Smooth muscle cell (in vitro differentiated cells): ENCODE measurements at regions not wholly inside any gene's neighbourhood (a gene's known extent, or its start where the extent isn't known, plus 50 kb on each side); places are given as distances from the start of the nearest gene placed in this dataset.
A peak's percentile ranks its signal among the peaks of the same experiment; 100 is the strongest.

Experiments used
- DNase-seq: peaks from one replicate; lab custom pipeline; 2025; ENCODE audit not compliant: unreplicated experiment; lab: John Stamatoyannopoulos, UW
- H2AFZ ChIP-seq: fragments of 200-600 bp; sonication (generic); 2 replicates; pipeline ENCODE4 v1.6.0; 2016; ENCODE audit warnings: antibody characterized with exemption, low read depth, mild to moderate bottlenecking
- H3F3A ChIP-seq: fragments of 200-600 bp; sonication (generic); 2 replicates; pipeline ENCODE4 v1.6.0; 2017; ENCODE audit warnings: antibody characterized with exemption, low read depth
- H3K27ac ChIP-seq: fragments of 200-600 bp; sonication (generic); 2 replicates; pipeline ENCODE4 v1.5.1; 2016; ENCODE audit warnings: low read depth, mild to moderate bottlenecking
- H3K27me3 ChIP-seq: fragments of 200-600 bp; sonication (generic); 2 replicates; pipeline ENCODE4 v1.6.1; 2016; ENCODE audit warnings: low read depth, mild to moderate bottlenecking
- H3K36me3 ChIP-seq: fragments of 200-600 bp; sonication (generic); 2 replicates; pipeline ENCODE4 v1.5.1; 2016; ENCODE audit warnings: low read depth
- H3K4me1 ChIP-seq: fragments of 200-600 bp; sonication (generic); 2 replicates; pipeline ENCODE4 v1.5.1; 2016; ENCODE audit warnings: low read depth
- H3K4me2 ChIP-seq: fragments of 200-600 bp; sonication (generic); 2 replicates; pipeline ENCODE4 v1.6.0; 2016; ENCODE audit warnings: mild to moderate bottlenecking
- H3K4me3 ChIP-seq: fragments of 200-600 bp; sonication (generic); 2 replicates; pipeline ENCODE4 v1.5.1; 2016; ENCODE audit warnings: mild to moderate bottlenecking
- H3K79me2 ChIP-seq: fragments of 200-600 bp; sonication (generic); 2 replicates; pipeline ENCODE4 v1.6.0; 2016; ENCODE audit warnings: low read depth, mild to moderate bottlenecking
- H3K9ac ChIP-seq: fragments of 200-600 bp; sonication (generic); 2 replicates; pipeline ENCODE4 v1.6.0; 2016; ENCODE audit warnings: low read depth
- H3K9me3 ChIP-seq: fragments of 200-600 bp; sonication (generic); replicated peaks from 2 replicates; pipeline ENCODE4 v1.5.1; 2016; ENCODE audit warnings: low read depth
- H4K20me1 ChIP-seq: fragments of 200-600 bp; sonication (generic); 2 replicates; pipeline ENCODE4 v1.6.0; 2016; ENCODE audit warnings: low read depth
- CTCF ChIP-seq: fragments of 200-600 bp; sonication (generic); IDR thresholded peaks from 2 replicates; pipeline ENCODE4 v1.5.1; 2017; ENCODE audit warnings: borderline replicate concordance, mild to moderate bottlenecking, antibody characterized with exemption; ENCODE audit not compliant: insufficient read depth, poor library complexity, severe bottlenecking
- WGBS: methylation state at CpG from one replicate; pipeline ENCODE4 v1.1.7; 2016; ENCODE audit warnings: low lambda C conversion rate; 5-methylcytosine and 5-hydroxymethylcytosine counted together

GRCh38 chr6:90849686-90850085, 262.8 kb upstream of the MAP3K7 start:
- Histone ChIP-seq H2AFZ (no peak overlapping the region), H3K79me2 (no peaks in the 10 kb centered on the region), H3K27me3 (no peaks in the 10 kb centered on the region), H3K4me3 (no peak overlapping the region), H3K4me2 (peak overlapping the region; percentile 6), H3K4me1 (no peaks in the 10 kb centered on the region), H4K20me1 (no peaks in the 10 kb centered on the region), H3K9ac (no peak overlapping the region), H3K27ac (no peak overlapping the region), H3K36me3 (no peaks in the 10 kb centered on the region), H3F3A (no peaks in the 10 kb centered on the region), H3K9me3 (no peaks in the 10 kb centered on the region)
- DNase-seq: no peak
- TF ChIP-seq CTCF: no peak
- WGBS: 21% methylated on average over 3 of the region's 3 CpGs

GRCh38 chr6:90846824-90847223, 260.0 kb upstream of the MAP3K7 start:
- no peak for DNase-seq
- H3K4me2 ChIP-seq: no peak overlapping the region
- H3K36me3 ChIP-seq: no peaks in the 10 kb centered on the region
- H4K20me1 ChIP-seq: no peaks in the 10 kb centered on the region
- no peak overlapping the region for H3K4me3 ChIP-seq
- no peaks in the 10 kb centered on the region for H3K79me2 ChIP-seq
- H3K27ac ChIP-seq: no peak overlapping the region
- H3F3A ChIP-seq: no peaks in the 10 kb centered on the region
- H3K9me3 ChIP-seq: no peaks in the 10 kb centered on the region
- TF ChIP-seq CTCF: no peak
- H2AFZ ChIP-seq: no peak overlapping the region
- H3K9ac ChIP-seq: no peak overlapping the region
- H3K4me1 ChIP-seq: no peaks in the 10 kb centered on the region
- H3K27me3 ChIP-seq: no peaks in the 10 kb centered on the region

GRCh38 chr6:90835596-90836212, 248.8 kb upstream of the MAP3K7 start:
- Histone ChIP-seq H3K27ac (no peak overlapping the region), H3K4me3 (no peak overlapping the region), H3K4me2 (no peak overlapping the region), H3K36me3 (no peaks in the 10 kb centered on the region), H3K27me3 (no peaks in the 10 kb centered on the region), H3F3A (no peaks in the 10 kb centered on the region), H3K9ac (no peak overlapping the region), H3K79me2 (no peaks in the 10 kb centered on the region), H3K4me1 (no peaks in the 10 kb centered on the region), H3K9me3 (no peaks in the 10 kb centered on the region), H2AFZ (no peak overlapping the region), H4K20me1 (no peaks in the 10 kb centered on the region)
- DNase-seq: no peak
- 79% methylated on average over 6 of the region's 6 CpGs for WGBS
- no peak for TF ChIP-seq CTCF

- 70% methylated on average over 2 of the region's 2 CpGs for WGBS
- Histone ChIP-seq H2AFZ (no peak overlapping the region), H3K36me3 (no peaks in the 10 kb centered on the region), H3K4me1 (no peaks in the 10 kb centered on the region), H4K20me1 (no peaks in the 10 kb centered on the region), H3F3A (no peaks in the 10 kb centered on the region), H3K9me3 (no peaks in the 10 kb centered on the region), H3K27ac (no peak overlapping the region), H3K9ac (no peak overlapping the region), H3K27me3 (no peaks in the 10 kb centered on the region), H3K4me3 (no peak overlapping the region), H3K4me2 (no peak overlapping the region), H3K79me2 (no peaks in the 10 kb centered on the region)
- TF ChIP-seq CTCF: no peak
- no peak for DNase-seq
Observed at GRCh38 chr6:90829311-90829710, 242.4 kb upstream of the MAP3K7 start.
